GM12892 (cell line): ENCODE measurements at regions not wholly inside any gene's neighbourhood (a gene's known extent, or its start where the extent isn't known, plus 50 kb on each side); places are given as distances from the start of the nearest gene placed in this dataset.

Experiments
- POLR2A ChIP-seq: IDR thresholded peaks from 2 replicates; pipeline ENCODE4 v1.6.1; 2011; ENCODE audit warnings: low read depth, low read length, control low read depth
- POLR2AphosphoS5 ChIP-seq: IDR thresholded peaks from 2 replicates; pipeline ENCODE4 v1.6.1; 2011; ENCODE audit warnings: low read depth, low read length, control low read depth

DNA sequence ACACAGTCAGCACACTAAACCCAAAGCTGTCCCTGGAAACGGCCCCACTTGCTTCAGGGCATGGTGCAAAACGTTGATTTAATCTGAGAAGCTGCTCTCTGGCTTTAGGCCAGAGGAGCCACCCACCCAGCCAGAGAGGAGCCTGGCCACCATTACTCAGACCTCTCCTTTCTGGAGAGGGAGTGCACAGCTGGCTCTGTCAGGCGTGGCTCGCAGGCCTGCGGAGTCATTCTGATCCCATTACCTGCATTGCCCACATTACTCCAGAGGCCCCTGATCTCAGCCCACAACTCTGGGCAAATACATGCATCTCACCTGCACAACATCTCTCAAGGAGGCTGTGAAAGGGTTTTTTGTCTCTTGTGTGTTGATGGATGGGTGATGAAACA, 370.0 kb upstream of the IGFBP3 start:
- TF ChIP-seq POLR2A: no peak
- no peak for TF ChIP-seq POLR2AphosphoS5
